SK-N-SH treated with all-trans-retinoic acid at 6 μM for 48 hours (cell line): ENCODE measurements at regions not wholly inside any gene's neighbourhood (a gene's known extent, or its start where the extent isn't known, plus 50 kb on each side); places are given as distances from the start of the nearest gene placed in this dataset.

ENCODE experiments used
- ATAC-seq: fragments of 200-7000 bp; cut with Tn5 transposase; 3 replicates; pipeline ENCODE4 v1.9.1; 2020; ENCODE audit warnings: mild to moderate bottlenecking, moderate library complexity
- ARNTL ChIP-seq: fragments of 450-650 bp; formaldehyde crosslinking; IDR thresholded peaks from 2 replicates; pipeline ENCODE4 v1.5.0; 2020; ENCODE audit warnings: low read depth, mild to moderate bottlenecking, moderate library complexity, borderline replicate concordance
- BACH2 ChIP-seq: fragments of 250-450 bp; sonication (Bioruptor Pico); IDR thresholded peaks from 2 replicates; pipeline ENCODE4 v1.9.0; 2021; ENCODE audit warnings: mild to moderate bottlenecking, borderline replicate concordance
- CREB5 ChIP-seq: fragments of 250-450 bp; sonication (Bioruptor Pico); IDR thresholded peaks from 2 replicates; pipeline ENCODE4 v1.5.1; 2020; ENCODE audit warnings: low read depth, mild to moderate bottlenecking, moderate library complexity
- CSDC2 ChIP-seq: fragments of 250-450 bp; sonication (Bioruptor Pico); IDR thresholded peaks from 2 replicates; pipeline ENCODE4 v1.5.0; 2020; ENCODE audit warnings: mild to moderate bottlenecking, moderate library complexity
- CSRNP3 ChIP-seq: fragments of 250-450 bp; sonication (Bioruptor Pico); IDR thresholded peaks from 2 replicates; pipeline ENCODE4 v1.5.1; 2021; ENCODE audit warnings: mild to moderate bottlenecking, moderate library complexity
- ESRRG ChIP-seq: fragments of 250-450 bp; sonication (Bioruptor Pico); IDR thresholded peaks from 2 replicates; pipeline ENCODE4 v1.6.1; 2021; ENCODE audit warnings: mild to moderate bottlenecking
- GLIS3 ChIP-seq: fragments of 250-450 bp; sonication (Bioruptor Pico); IDR thresholded peaks from 2 replicates; pipeline ENCODE4 v1.5.0; 2020; ENCODE audit warnings: mild to moderate bottlenecking, moderate library complexity
- ISL1 ChIP-seq: fragments of 250-450 bp; sonication (Bioruptor Pico); IDR thresholded peaks from 2 replicates; pipeline ENCODE4 v2.1.2; 2022; ENCODE audit warnings: mild to moderate bottlenecking, moderate library complexity
- PATZ1 ChIP-seq: fragments of 250-450 bp; sonication (Bioruptor Pico); IDR thresholded peaks from 2 replicates; pipeline ENCODE4 v1.8.0; 2020; ENCODE audit warnings: mild to moderate bottlenecking, moderate library complexity, borderline replicate concordance
- POU6F1 ChIP-seq: fragments of 250-450 bp; sonication (Bioruptor Pico); IDR thresholded peaks from 2 replicates; pipeline ENCODE4 v1.8.0; 2021; ENCODE audit warnings: low read depth, mild to moderate bottlenecking, moderate library complexity, borderline replicate concordance
- PPARA ChIP-seq: fragments of 250-450 bp; sonication (Bioruptor Pico); IDR thresholded peaks from 2 replicates; pipeline ENCODE4 v1.5.0; 2020; ENCODE audit warnings: mild to moderate bottlenecking, borderline replicate concordance
- RARB ChIP-seq: fragments of 250-450 bp; sonication (Bioruptor Pico); IDR thresholded peaks from 2 replicates; pipeline ENCODE4 v1.8.0; 2021; ENCODE audit warnings: mild to moderate bottlenecking, moderate library complexity
- SNAI2 ChIP-seq: fragments of 250-450 bp; sonication (Bioruptor Pico); IDR thresholded peaks from 2 replicates; pipeline ENCODE4 v1.5.0; 2020; ENCODE audit warnings: mild to moderate bottlenecking, moderate library complexity
- TCF4 ChIP-seq: fragments of 250-450 bp; sonication (Bioruptor Pico); IDR thresholded peaks from 2 replicates; pipeline ENCODE4 v1.8.0; 2021; ENCODE audit warnings: mild to moderate bottlenecking, moderate library complexity, borderline replicate concordance
- TOX ChIP-seq: fragments of 250-450 bp; sonication (Bioruptor Pico); IDR thresholded peaks from 2 replicates; pipeline ENCODE4 v1.8.0; 2021; ENCODE audit warnings: mild to moderate bottlenecking, moderate library complexity, borderline replicate concordance
- TSHZ2 ChIP-seq: fragments of 250-450 bp; sonication (Bioruptor Pico); IDR thresholded peaks from 2 replicates; pipeline ENCODE4 v1.5.0; 2020; ENCODE audit warnings: mild to moderate bottlenecking, moderate library complexity
- ZC3H10 ChIP-seq: fragments of 250-450 bp; sonication (Bioruptor Pico); IDR thresholded peaks from 2 replicates; pipeline ENCODE4 v1.5.1; 2021; ENCODE audit warnings: mild to moderate bottlenecking, moderate library complexity
- ZFP3 ChIP-seq: fragments of 250-450 bp; sonication (Bioruptor Pico); IDR thresholded peaks from 2 replicates; pipeline ENCODE4 v1.5.0; 2020; ENCODE audit warnings: mild to moderate bottlenecking, moderate library complexity
- ZFP30 ChIP-seq: fragments of 450-650 bp; formaldehyde crosslinking; IDR thresholded peaks from 2 replicates; pipeline ENCODE4 v1.5.0; 2022; ENCODE audit warnings: mild to moderate bottlenecking, moderate library complexity
- ZNF565 ChIP-seq: fragments of 450-650 bp; formaldehyde crosslinking; conservative IDR thresholded peaks from 2 replicates; pipeline ENCODE4 v1.5.0; 2020; ENCODE audit warnings: low read depth, mild to moderate bottlenecking, moderate library complexity
- ZNF70 ChIP-seq: fragments of 450-650 bp; formaldehyde crosslinking; IDR thresholded peaks from 2 replicates; pipeline ENCODE4 v1.5.0; 2020; ENCODE audit warnings: mild to moderate bottlenecking, moderate library complexity
- ZNF8 ChIP-seq: fragments of 450-650 bp; formaldehyde crosslinking; IDR thresholded peaks from 2 replicates; pipeline ENCODE4 v1.5.0; 2020; ENCODE audit warnings: mild to moderate bottlenecking, moderate library complexity

GRCh38 chr21:14734191-14734590 is 188.1 kb upstream of the SAMSN1 start:
- ATAC-seq, result no peak
- no peak for TF ChIP-seq BACH2 (CRISPR knock-in tag)
- TF ChIP-seq ARNTL, result no peak
- TF ChIP-seq ZFP3, result no peak
- no peak for TF ChIP-seq ZNF70 (CRISPR knock-in tag)
- no peak for TF ChIP-seq POU6F1
- TF ChIP-seq ESRRG, result no peak
- no peak for TF ChIP-seq TCF4 (CRISPR knock-in tag)
- TF ChIP-seq ZNF8, result no peak

- TF ChIP-seq POU6F1, result no peak
- TF ChIP-seq SNAI2 (CRISPR knock-in tag), result no peak
- no peak for TF ChIP-seq PATZ1 (CRISPR knock-in tag)
- no peak for TF ChIP-seq RARB (CRISPR knock-in tag)
- no peak for TF ChIP-seq ISL1
- TF ChIP-seq CREB5, result no peak
- no peak for TF ChIP-seq GLIS3 (CRISPR knock-in tag)
- no peak for TF ChIP-seq TOX (CRISPR knock-in tag)
- no peak for TF ChIP-seq ZNF8
- TF ChIP-seq BACH2 (CRISPR knock-in tag), result no peak
- TF ChIP-seq CSDC2 (CRISPR knock-in tag), result no peak
- no peak for TF ChIP-seq ZNF565
- TF ChIP-seq ZC3H10 (CRISPR knock-in tag), result no peak
- no peak for TF ChIP-seq CSRNP3
- TF ChIP-seq ZFP30 (CRISPR knock-in tag), result no peak
- TF ChIP-seq ARNTL, result no peak
- TF ChIP-seq ZFP3, result no peak
- no peak for TF ChIP-seq PPARA
- TF ChIP-seq TSHZ2 (CRISPR knock-in tag), result no peak
- no peak for ATAC-seq
Observed at GRCh38 chr21:14725219-14725618, 179.1 kb upstream of the SAMSN1 start.
